Tibial nerve (tissue), 4 donors: ENCODE measurements at regions not wholly inside any gene's neighbourhood (a gene's known extent, or its start where the extent isn't known, plus 50 kb on each side); places are given as distances from the start of the nearest gene placed in this dataset.

Experiments
- CTCF ChIP-seq, 5 experiments: fragments of 200-600 bp in 3 of 5; fragments of 450-650 bp in 2 of 5; sonication (generic) in 3 of 5; IDR thresholded peaks; one replicate each; pipeline ENCODE4 v1.5.1; 2016 to 2019; ENCODE audit warnings: antibody characterized with exemption in 5 of 5, mild to moderate bottlenecking in 3 of 5, moderate library complexity in 2 of 5
- EP300 ChIP-seq, 2 donors: sonication (generic); formaldehyde crosslinking; IDR thresholded peaks; one replicate each; pipeline ENCODE4 v1.6.1; 2017; ENCODE audit warnings: antibody characterized with exemption in 2 of 2, mild to moderate bottlenecking in 1 of 2
- POLR2A ChIP-seq, 2 donors: fragments of 450-650 bp; IDR thresholded peaks; one replicate each; pipeline ENCODE4 v1.6.1; 2017; ENCODE audit warnings: antibody characterized with exemption in 2 of 2, mild to moderate bottlenecking in 2 of 2, moderate library complexity in 2 of 2

GRCh38 chr4:151967074-151967473, 206.3 kb upstream of the GATB start:
- TF ChIP-seq CTCF (IDR thresholded peaks at IDR 0.05) (no peak), EP300 (IDR thresholded peaks at IDR 0.05) (no peak), POLR2A (IDR thresholded peaks at IDR 0.05) (no peak)
